IMR-90 (cell line): ENCODE measurements at regions not wholly inside any gene's neighbourhood (a gene's known extent, or its start where the extent isn't known, plus 50 kb on each side); places are given as distances from the start of the nearest gene placed in this dataset.

Source experiments
- ATAC-seq: fragments of 200-7000 bp; cut with Tn5 transposase; 2 replicates; pipeline ENCODE4 v1.9.1; 2020; ENCODE audit warnings: low read depth, mild to moderate bottlenecking, moderate library complexity
- BruUV-seq: library from RNA; stranded (reverse); fragments of 400-500 nt; replicated peaks from 2 replicates; lab custom pipeline; 2021; lab: Mats Ljungman, UMichigan
- CTCF ChIA-PET: fragments of 300-600 bp; formaldehyde crosslinking; extraction: SDS; loops from one replicate; lab custom pipeline; 2021; ENCODE audit warnings: antibody characterized with exemption; lab: Yijun Ruan, JAX
- POLR2A ChIA-PET: fragments of 300-600 bp; sonication (Branson Sonifier 250); formaldehyde crosslinking; loops from one replicate; lab custom pipeline; 2022; ENCODE audit warnings: antibody characterized with exemption; ENCODE audit not compliant: unreplicated experiment; lab: Charles Lee
- DNase-seq: peaks from one replicate; pipeline ENCODE4 v3.0.0; 2013
- H2AFZ ChIP-seq: replicated peaks from 2 replicates; pipeline ENCODE3; 2013; ENCODE audit warnings: low read length, mild to moderate bottlenecking; ENCODE audit not compliant: poor library complexity
- H2AK5ac ChIP-seq: 2 replicates; pipeline ENCODE4 v1.6.1; 2013; ENCODE audit warnings: low read depth, low read length, inconsistent platforms
- H2AK9ac ChIP-seq: replicated peaks from 2 replicates; pipeline ENCODE3; 2013; ENCODE audit warnings: mild to moderate bottlenecking, low read depth, low read length, moderate library complexity; ENCODE audit not compliant: poor library complexity
- H2BK120ac ChIP-seq: 2 replicates; pipeline ENCODE4 v1.6.1; 2013; ENCODE audit warnings: low read depth, low read length, inconsistent platforms
- H2BK15ac ChIP-seq: 3 replicates; pipeline ENCODE4 v1.6.1; 2013; ENCODE audit warnings: low read depth, low read length, inconsistent platforms
- H2BK20ac ChIP-seq: 2 replicates; pipeline ENCODE4 v1.6.1; 2013; ENCODE audit warnings: low read depth, mild to moderate bottlenecking, inconsistent platforms, low read length, moderate library complexity
- H2BK5ac ChIP-seq: 2 replicates; pipeline ENCODE4 v1.6.1; 2013; ENCODE audit warnings: mild to moderate bottlenecking, low read depth, low read length, inconsistent platforms; ENCODE audit not compliant: poor library complexity, severe bottlenecking
- H3K14ac ChIP-seq: replicated peaks from 2 replicates; pipeline ENCODE4 v1.6.1; 2013; ENCODE audit warnings: low read depth, low read length, inconsistent platforms
- H3K18ac ChIP-seq: 2 replicates; pipeline ENCODE4 v1.6.1; 2013; ENCODE audit warnings: low read depth, low read length, control low read depth
- H3K23ac ChIP-seq: 2 replicates; pipeline ENCODE4 v1.6.1; 2013; ENCODE audit warnings: low read depth, low read length, inconsistent platforms
- H3K27ac ChIP-seq: 2 replicates; pipeline ENCODE4 v1.5.1; 2013; ENCODE audit warnings: mild to moderate bottlenecking, control low read depth, low read length; ENCODE audit not compliant: insufficient read depth
- H3K27me3 ChIP-seq: 2 replicates; pipeline ENCODE4 v1.6.1; 2013; ENCODE audit warnings: low read length; ENCODE audit not compliant: control insufficient read depth, insufficient read depth
- H3K36me3 ChIP-seq: 2 replicates; pipeline ENCODE4 v1.6.1; 2013; ENCODE audit warnings: low read length, mixed read lengths; ENCODE audit not compliant: control insufficient read depth, insufficient read depth
- H3K4ac ChIP-seq: 2 replicates; pipeline ENCODE4 v1.6.1; 2013; ENCODE audit warnings: low read depth, low read length, inconsistent platforms
- H3K4me1 ChIP-seq: 2 replicates; pipeline ENCODE4 v1.6.1; 2013; ENCODE audit warnings: low read length, mixed read lengths; ENCODE audit not compliant: control insufficient read depth, insufficient read depth
- H3K4me2 ChIP-seq: 2 replicates; pipeline ENCODE4 v1.6.1; 2013; ENCODE audit warnings: low read depth, mild to moderate bottlenecking, control low read depth, low read length, moderate library complexity
- H3K4me3 ChIP-seq: 2 replicates; pipeline ENCODE4 v1.5.1; 2013; ENCODE audit warnings: low read depth, mild to moderate bottlenecking, control low read depth, low read length, moderate library complexity; ENCODE audit not compliant: insufficient read depth
- H3K56ac ChIP-seq: 2 replicates; pipeline ENCODE4 v1.6.1; 2013; ENCODE audit warnings: low read length, inconsistent platforms; ENCODE audit not compliant: insufficient read depth; ENCODE audit errors: extremely low read depth
- H3K79me1 ChIP-seq, 2 experiments: 2 replicates each; pipeline ENCODE4 v1.6.1; 2013; ENCODE audit warnings: low read length in 2 of 2, inconsistent platforms in 1 of 2, low read depth in 1 of 2
- H3K9ac ChIP-seq: 2 replicates; pipeline ENCODE4 v1.6.1; 2013; ENCODE audit warnings: low read depth, low read length, control low read depth
- H3K9me1 ChIP-seq: 2 replicates; pipeline ENCODE4 v1.6.1; 2013; ENCODE audit warnings: low read length, inconsistent platforms; ENCODE audit not compliant: insufficient read depth
- H3K9me3 ChIP-seq: 2 replicates; pipeline ENCODE4 v1.6.1; 2013; ENCODE audit warnings: low read length; ENCODE audit not compliant: control insufficient read depth, insufficient read depth
- H4K20me1 ChIP-seq: 2 replicates; pipeline ENCODE4 v1.6.1; 2013; ENCODE audit warnings: low read length, inconsistent platforms; ENCODE audit not compliant: insufficient read depth
- H4K5ac ChIP-seq: 2 replicates; pipeline ENCODE4 v1.6.1; 2013; ENCODE audit warnings: mild to moderate bottlenecking, low read depth, low read length, control low read depth
- H4K8ac ChIP-seq, 2 experiments: 2 replicates each; pipeline ENCODE4 v1.6.1; 2013; ENCODE audit warnings: low read depth in 2 of 2, low read length in 2 of 2, control low read depth in 1 of 2, inconsistent platforms in 1 of 2
- H4K91ac ChIP-seq: 2 replicates; pipeline ENCODE4 v1.6.1; 2013; ENCODE audit warnings: low read depth, low read length, inconsistent platforms; ENCODE audit not compliant: insufficient read depth
- CEBPB ChIP-seq: IDR thresholded peaks from 2 replicates; pipeline ENCODE4 v1.6.1; 2012; ENCODE audit warnings: low read depth, low read length, improper control_type of control experiment
- CHD1 ChIP-seq: IDR thresholded peaks from 2 replicates; pipeline ENCODE4 v1.6.1; 2012; ENCODE audit warnings: low read depth, low read length, improper control_type of control experiment
- CTCF ChIP-seq: conservative IDR thresholded peaks from 2 replicates; pipeline ENCODE4 v1.5.1; 2012; ENCODE audit warnings: mild to moderate bottlenecking, low read depth, low read length, improper control_type of control experiment
- MAFK ChIP-seq: IDR thresholded peaks from 2 replicates; pipeline ENCODE4 v1.6.1; 2012; ENCODE audit warnings: low read depth, low read length, improper control_type of control experiment
- MXI1 ChIP-seq: IDR thresholded peaks from 2 replicates; pipeline ENCODE4 v1.6.1; 2012; ENCODE audit warnings: low read depth, mild to moderate bottlenecking, low read length, moderate library complexity, borderline replicate concordance
- POLR2A ChIP-seq: IDR thresholded peaks from 2 replicates; pipeline ENCODE4 v1.6.1; 2012; ENCODE audit warnings: mild to moderate bottlenecking, low read depth, low read length
- WGBS, 2 experiments: methylation state at CpG; one replicate each; pipeline versions ENCODE4 v1.1.5 to v1.1.7; 2013; ENCODE audit warnings: missing lambda C conversion rate in 2 of 2; ENCODE audit not compliant: insufficient read length in 1 of 2; ENCODE audit errors: extremely low coverage in 2 of 2; 5-methylcytosine and 5-hydroxymethylcytosine counted together
- dilution Hi-C: fragments of 300-500 bp; cut with HindIII; formaldehyde crosslinking; loops from one replicate; pipeline ENCODE4 v1.14.3; 2018; ENCODE audit warnings: low sequenced_read_pairs; ENCODE audit not compliant: unreplicated experiment
- in situ Hi-C: fragments of 300-500 bp; cut with MboI; formaldehyde crosslinking; loops from 3 replicates; pipeline ENCODE4 v1.14.3; 2019; ENCODE audit warnings: low sequenced_read_pairs, inconsistent platforms, mixed read lengths
- intact Hi-C: fragments of 100-400 bp; cut with micrococcal nuclease; formaldehyde crosslinking; loops from 2 replicates; pipeline ENCODE4 v1.10.0; 2022
- TF ChIP-seq, protein P1 (sequence below): fragments of 150-350 bp; IDR thresholded peaks from 2 replicates; pipeline ENCODE4 v1.6.1; 2017; ENCODE audit warnings: mild to moderate bottlenecking, antibody characterized with exemption, low read length, low read depth

DNA sequence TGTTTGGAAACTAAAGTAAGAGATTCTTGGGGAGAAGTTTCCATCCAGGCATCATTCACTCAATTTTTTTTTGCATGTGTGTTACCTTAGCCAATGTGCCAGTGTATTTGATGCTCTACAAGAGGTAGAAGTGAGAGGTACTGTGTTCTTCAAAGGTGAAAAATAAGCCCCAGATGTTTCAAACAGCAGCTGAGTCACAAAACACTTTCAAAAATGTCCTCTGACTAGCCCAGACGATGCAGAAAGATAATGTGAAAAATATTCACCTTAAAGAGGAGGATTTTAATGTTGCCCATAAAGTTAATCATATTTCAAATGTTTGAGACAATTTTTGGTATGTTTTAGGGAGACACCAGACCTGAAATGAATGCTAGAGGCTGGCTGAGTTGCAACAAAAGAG lies 107.7 kb upstream of the RASGRP1 start:
- TF ChIP-seq CTCF (no peak), POLR2A (no peak), MAFK (no peak), MXI1 (no peak), CHD1 (no peak), CEBPB (no peak)
- TF ChIP-seq, protein P1, sequence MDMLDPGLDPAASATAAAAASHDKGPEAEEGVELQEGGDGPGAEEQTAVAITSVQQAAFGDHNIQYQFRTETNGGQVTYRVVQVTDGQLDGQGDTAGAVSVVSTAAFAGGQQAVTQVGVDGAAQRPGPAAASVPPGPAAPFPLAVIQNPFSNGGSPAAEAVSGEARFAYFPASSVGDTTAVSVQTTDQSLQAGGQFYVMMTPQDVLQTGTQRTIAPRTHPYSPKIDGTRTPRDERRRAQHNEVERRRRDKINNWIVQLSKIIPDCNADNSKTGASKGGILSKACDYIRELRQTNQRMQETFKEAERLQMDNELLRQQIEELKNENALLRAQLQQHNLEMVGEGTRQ: no peak
- H4K8ac ChIP-seq: no peak overlapping the region
- H3K4me3 ChIP-seq: no peak overlapping the region
- H3K23ac ChIP-seq: no peak overlapping the region
- no TSS peak for BruUV-seq
- no peak overlapping the region for H2BK120ac ChIP-seq
- H3K56ac ChIP-seq: no peak overlapping the region
- ChIA-PET POLR2A (no interaction called here), CTCF (no interaction called here)
- peaks cover 54% of the 10 kb centered on the region for H3K27me3 ChIP-seq
- no peak overlapping the region for H3K14ac ChIP-seq
- H3K79me1 ChIP-seq: no peaks in the 10 kb centered on the region
- H4K91ac ChIP-seq: no peak overlapping the region
- no peak overlapping the region for H2AK9ac ChIP-seq
- DNase-seq (no peak), ATAC-seq (no peak)
- no peak overlapping the region for H2BK15ac ChIP-seq
- H3K27ac ChIP-seq: no peak overlapping the region
- in situ Hi-C loops (loop anchor here (25.0 kb wide), 1 partner anchor 485 kb away; no protein-coding TSS in a partner anchor), dilution Hi-C loops (no loop called here), intact Hi-C loops (no loop called here)
- no peaks in the 10 kb centered on the region for H3K9me3 ChIP-seq
- no peaks in the 10 kb centered on the region for H3K9me1 ChIP-seq
- no peak overlapping the region for H2BK5ac ChIP-seq
- no CpG with 5 or more reads among the region's 1 CpG for WGBS, 2 experiments
- H3K4me1 ChIP-seq: no peaks in the 10 kb centered on the region
- no peak overlapping the region for H2BK20ac ChIP-seq
- no peaks in the 10 kb centered on the region for H3K36me3 ChIP-seq
- H3K18ac ChIP-seq: no peak overlapping the region
- H2AK5ac ChIP-seq: no peak overlapping the region
- no peak overlapping the region for H2AFZ ChIP-seq
- H4K5ac ChIP-seq: no peak overlapping the region
- H4K20me1 ChIP-seq: no peaks in the 10 kb centered on the region
- no peak overlapping the region for H3K4me2 ChIP-seq
- H3K9ac ChIP-seq: no peak overlapping the region
- H3K4ac ChIP-seq: no peak overlapping the region
